Cardiac fibroblast (primary cell): ENCODE measurements at regions not wholly inside any gene's neighbourhood (a gene's known extent, or its start where the extent isn't known, plus 50 kb on each side); places are given as distances from the start of the nearest gene placed in this dataset.

ENCODE experiments used
- DNase-seq, 2 donors: peaks; one replicate each; pipeline versions ENCODE4 v3.0.0 to v3.0.0-alpha.2; 2010; ENCODE audit warnings: low read depth in 2 of 2
- H3K4me3 ChIP-seq, 2 donors: replicated peaks in 1 of 2; 1 replicate in 1 of 2; 2 replicates in 1 of 2; pipeline ENCODE4 v1.5.1; 2011; ENCODE audit warnings: low read depth in 2 of 2, low read length in 2 of 2, mild to moderate bottlenecking in 2 of 2, moderate library complexity in 1 of 2
- CTCF ChIP-seq: IDR thresholded peaks from one replicate; pipeline ENCODE4 v1.5.1; 2011; ENCODE audit warnings: low read depth, mild to moderate bottlenecking, low read length, inconsistent platforms

- no peak overlapping the region for H3K4me3 ChIP-seq
- TF ChIP-seq CTCF: no peak
- peak in 1 of 2 donors; percentile 41 for DNase-seq
These were observed 240.6 kb upstream of the MPDZ start for GRCh38 chr9:13520069-13520468.

GRCh38 chr9:13513716-13514444 lies 234.4 kb upstream of the MPDZ start:
- H3K4me3 ChIP-seq: no peak overlapping the region
- no peak for TF ChIP-seq CTCF
- peak in 1 of 2 donors; percentile 67 for DNase-seq

GRCh38 chr9:13513286-13513685 lies 233.8 kb upstream of the MPDZ start:
- TF ChIP-seq CTCF: no peak
- H3K4me3 ChIP-seq: no peak overlapping the region
- DNase-seq: no peak

- TF ChIP-seq CTCF: no peak
- DNase-seq: no peak
- H3K4me3 ChIP-seq: no peak overlapping the region
These were observed 229.2 kb upstream of the MPDZ start for GRCh38 chr9:13508681-13509080.

GRCh38 chr9:13508086-13508485 lies 228.6 kb upstream of the MPDZ start:
- TF ChIP-seq CTCF: no peak
- H3K4me3 ChIP-seq: no peak overlapping the region
- peak in 1 of 2 donors; percentile 25 for DNase-seq

GRCh38 chr9:13505797-13506196 lies 226.3 kb upstream of the MPDZ start:
- DNase-seq: no peak
- H3K4me3 ChIP-seq: no peak overlapping the region
- TF ChIP-seq CTCF: no peak

- no peak overlapping the region for H3K4me3 ChIP-seq
- DNase-seq: no peak
- no peak for TF ChIP-seq CTCF
These were observed 224.1 kb upstream of the MPDZ start for GRCh38 chr9:13503599-13503998.
